ENCODE measurements at regions not wholly inside any gene's neighbourhood (a gene's known extent, or its start where the extent isn't known, plus 50 kb on each side); places are given as distances from the start of the nearest gene placed in this dataset.

DNA sequence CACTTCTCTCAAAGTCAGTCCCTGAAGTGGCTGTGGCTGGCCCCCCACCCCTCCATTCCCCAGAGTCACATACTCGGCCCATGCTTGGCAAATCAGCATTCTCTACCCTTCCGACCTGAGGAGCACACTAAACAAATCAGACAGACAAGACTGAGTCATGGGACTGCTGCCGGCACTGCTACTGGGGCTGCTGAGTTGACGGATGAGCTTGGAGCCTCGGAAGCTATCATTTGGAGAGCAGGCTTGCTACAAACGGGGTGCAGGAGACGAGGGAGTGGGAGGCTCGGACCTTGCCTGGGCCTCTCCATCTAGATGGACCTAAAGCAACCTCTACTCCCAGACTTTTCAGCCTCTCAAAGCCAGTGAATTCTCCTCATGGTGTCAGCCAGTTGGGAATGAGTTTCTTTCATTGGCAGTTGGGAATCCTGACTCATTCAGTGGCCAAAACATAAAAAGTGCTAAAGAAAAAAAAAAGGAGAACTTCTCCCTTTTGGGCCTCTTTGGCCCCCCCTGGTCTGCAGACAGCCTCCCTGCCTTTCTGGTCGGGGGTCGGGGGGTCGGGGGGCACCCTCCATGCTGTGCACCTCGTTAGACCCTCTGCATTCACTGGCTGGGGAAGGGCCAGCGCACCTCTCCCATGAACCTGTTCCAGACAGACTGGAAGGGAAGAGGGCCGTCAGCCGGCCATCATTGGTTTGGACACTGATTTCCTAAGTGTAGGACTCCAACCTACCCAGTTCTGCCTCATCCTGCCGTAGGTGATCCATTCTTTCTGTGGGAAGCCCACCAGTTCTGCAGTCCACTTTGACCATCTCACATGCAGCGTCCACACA is 52.3 kb upstream of the COL13A1 start:
- TF ChIP-seq, protein P1, sequence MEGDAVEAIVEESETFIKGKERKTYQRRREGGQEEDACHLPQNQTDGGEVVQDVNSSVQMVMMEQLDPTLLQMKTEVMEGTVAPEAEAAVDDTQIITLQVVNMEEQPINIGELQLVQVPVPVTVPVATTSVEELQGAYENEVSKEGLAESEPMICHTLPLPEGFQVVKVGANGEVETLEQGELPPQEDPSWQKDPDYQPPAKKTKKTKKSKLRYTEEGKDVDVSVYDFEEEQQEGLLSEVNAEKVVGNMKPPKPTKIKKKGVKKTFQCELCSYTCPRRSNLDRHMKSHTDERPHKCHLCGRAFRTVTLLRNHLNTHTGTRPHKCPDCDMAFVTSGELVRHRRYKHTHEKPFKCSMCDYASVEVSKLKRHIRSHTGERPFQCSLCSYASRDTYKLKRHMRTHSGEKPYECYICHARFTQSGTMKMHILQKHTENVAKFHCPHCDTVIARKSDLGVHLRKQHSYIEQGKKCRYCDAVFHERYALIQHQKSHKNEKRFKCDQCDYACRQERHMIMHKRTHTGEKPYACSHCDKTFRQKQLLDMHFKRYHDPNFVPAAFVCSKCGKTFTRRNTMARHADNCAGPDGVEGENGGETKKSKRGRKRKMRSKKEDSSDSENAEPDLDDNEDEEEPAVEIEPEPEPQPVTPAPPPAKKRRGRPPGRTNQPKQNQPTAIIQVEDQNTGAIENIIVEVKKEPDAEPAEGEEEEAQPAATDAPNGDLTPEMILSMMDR (IDR thresholded peaks at IDR 0.05): no peak
- TF ChIP-seq POLR2A (IDR thresholded peaks at IDR 0.05): no peak
- no peak for DNase-seq (ENCODE audit: low spot score in 2 of 2)
- intact Hi-C loops (cut with DNase I; ENCODE audit: low total_unique reads): no loop called here
- no peak overlapping the region for H3K4me3 ChIP-seq (ENCODE audit: low read depth, poor library complexity, severe bottlenecking)
- WGBS, 2 donors: 67 to 73% methylated on average over 17 of the region's 17 CpGs

DNA sequence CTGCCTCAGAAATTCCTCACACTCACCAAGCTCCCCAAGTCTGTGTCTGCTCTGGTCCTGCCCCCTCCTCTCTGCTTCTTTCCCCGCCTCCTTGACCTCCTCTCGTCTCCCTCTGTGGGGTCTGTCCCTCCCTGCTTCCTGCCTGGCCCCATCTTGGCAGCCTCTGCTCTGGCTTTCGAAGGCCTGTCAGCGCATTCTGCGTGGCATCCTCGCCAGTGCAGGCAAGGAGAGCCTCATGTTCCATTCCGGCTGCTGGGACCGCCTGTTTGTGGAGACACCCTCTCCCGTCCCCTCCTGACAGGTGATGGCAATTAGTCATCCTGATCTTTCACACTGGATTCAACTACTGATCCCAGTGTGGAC is 51.7 kb upstream of the COL13A1 start:
- intact Hi-C loops (cut with DNase I; ENCODE audit: low total_unique reads): no loop called here
- 93% methylated on average over 9 of the region's 9 CpGs for WGBS, 2 donors
- TF ChIP-seq, protein P1 (IDR thresholded peaks at IDR 0.05): no peak
- no peak for TF ChIP-seq POLR2A (IDR thresholded peaks at IDR 0.05)
- DNase-seq (ENCODE audit: low spot score in 2 of 2): no peak
- no peak overlapping the region for H3K4me3 ChIP-seq (ENCODE audit: low read depth, poor library complexity, severe bottlenecking)

DNA sequence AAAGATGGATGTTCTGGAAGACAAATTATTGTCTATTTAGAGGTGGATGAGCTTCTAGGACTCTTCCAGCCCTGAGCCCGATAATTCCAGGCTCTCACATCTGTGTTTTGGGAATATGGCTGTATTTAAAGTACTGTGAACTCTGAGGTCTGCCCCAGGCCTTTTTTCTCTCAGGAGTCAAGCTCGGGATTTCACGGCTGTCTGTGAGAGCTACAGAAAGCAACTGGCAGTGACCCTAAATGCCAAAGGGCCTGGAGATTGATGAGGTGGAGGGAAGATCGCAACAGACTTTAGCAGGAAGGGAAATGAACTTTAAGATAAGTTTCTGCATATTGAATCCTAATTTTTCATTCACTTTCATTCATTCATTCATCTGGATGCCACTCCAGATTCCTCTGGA is 51.0 kb upstream of the COL13A1 start:
- DNase-seq (ENCODE audit: low spot score in 2 of 2): no peak
- WGBS, 2 donors: 67 to 72% methylated on average over 4 of the region's 4 CpGs
- TF ChIP-seq POLR2A (IDR thresholded peaks at IDR 0.05): no peak
- TF ChIP-seq, protein P1 (IDR thresholded peaks at IDR 0.05): no peak
- intact Hi-C loops (cut with DNase I; ENCODE audit: low total_unique reads): no loop called here
- H3K4me3 ChIP-seq (ENCODE audit: low read depth, poor library complexity, severe bottlenecking): no peak overlapping the region

DNA sequence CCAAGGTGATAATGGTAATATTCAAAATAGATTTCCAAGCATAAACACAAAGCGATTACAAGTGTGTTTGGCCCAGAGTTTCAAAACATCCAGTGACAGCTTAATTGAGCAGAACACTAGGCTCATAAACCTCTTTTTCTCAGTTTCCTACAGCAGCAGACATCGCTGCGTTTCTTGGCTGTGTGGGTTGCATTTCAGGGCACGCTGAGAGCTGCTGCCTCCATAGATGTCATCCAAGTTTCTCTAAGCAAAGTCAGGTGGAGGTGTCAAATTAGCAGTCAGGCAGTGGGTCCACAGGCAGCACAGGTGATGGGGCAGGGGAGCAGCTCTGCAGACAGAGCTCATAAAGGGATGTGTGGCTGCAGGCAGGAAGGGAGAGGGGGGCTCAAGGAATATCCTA is 50.5 kb upstream of the COL13A1 start:
- intact Hi-C loops (cut with DNase I; ENCODE audit: low total_unique reads): no loop called here
- DNase-seq (ENCODE audit: low spot score in 2 of 2): no peak
- H3K4me3 ChIP-seq (ENCODE audit: low read depth, poor library complexity, severe bottlenecking): no peak overlapping the region
- TF ChIP-seq POLR2A (IDR thresholded peaks at IDR 0.05): no peak
- TF ChIP-seq, protein P1 (IDR thresholded peaks at IDR 0.05): no peak
- WGBS, 2 donors: 73 to 76% methylated on average over 4 of the region's 4 CpGs

Data from lower leg skin (tissue), 4 donors.